Stimulated activated CD8-positive, alpha-beta memory T cell treated with anti-CD3 and anti-CD28 coated beads, Interleukin-4, amount 100 ng/mL, for 24 hours (primary cell): ENCODE measurements at regions not wholly inside any gene's neighbourhood (a gene's known extent, or its start where the extent isn't known, plus 50 kb on each side); places are given as distances from the start of the nearest gene placed in this dataset.
"Not testable (repeated sequence)": the region's sequence is repeated elsewhere in the genome, so short reads cannot be mapped to it uniquely, and the experiment has no call there.

Experiments used
- DNase-seq: peaks from one replicate; pipeline ENCODE4 v3.0.0-alpha.2; 2020; ENCODE audit warnings: low read depth

DNA sequence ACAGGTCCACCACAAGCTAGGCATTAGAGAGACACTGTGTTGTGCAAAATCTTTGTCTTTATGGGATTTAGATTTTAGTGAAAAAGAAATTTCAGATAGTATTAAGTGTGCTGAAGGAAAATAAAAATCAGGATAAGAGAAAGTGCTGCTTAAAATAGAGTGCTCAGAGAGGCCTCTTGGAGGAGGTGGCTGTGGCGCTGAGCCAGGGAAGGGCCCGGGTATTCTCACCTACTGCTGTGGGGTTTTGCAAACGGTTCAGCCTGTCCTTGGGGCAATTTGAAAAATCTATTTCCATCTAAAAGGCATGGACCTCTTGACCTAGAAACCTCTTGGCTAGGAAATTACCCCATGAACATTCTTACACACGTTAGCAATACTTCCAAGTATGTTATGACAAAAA lies 267.7 kb downstream of the TJP1 start:
- no peak for DNase-seq

DNA sequence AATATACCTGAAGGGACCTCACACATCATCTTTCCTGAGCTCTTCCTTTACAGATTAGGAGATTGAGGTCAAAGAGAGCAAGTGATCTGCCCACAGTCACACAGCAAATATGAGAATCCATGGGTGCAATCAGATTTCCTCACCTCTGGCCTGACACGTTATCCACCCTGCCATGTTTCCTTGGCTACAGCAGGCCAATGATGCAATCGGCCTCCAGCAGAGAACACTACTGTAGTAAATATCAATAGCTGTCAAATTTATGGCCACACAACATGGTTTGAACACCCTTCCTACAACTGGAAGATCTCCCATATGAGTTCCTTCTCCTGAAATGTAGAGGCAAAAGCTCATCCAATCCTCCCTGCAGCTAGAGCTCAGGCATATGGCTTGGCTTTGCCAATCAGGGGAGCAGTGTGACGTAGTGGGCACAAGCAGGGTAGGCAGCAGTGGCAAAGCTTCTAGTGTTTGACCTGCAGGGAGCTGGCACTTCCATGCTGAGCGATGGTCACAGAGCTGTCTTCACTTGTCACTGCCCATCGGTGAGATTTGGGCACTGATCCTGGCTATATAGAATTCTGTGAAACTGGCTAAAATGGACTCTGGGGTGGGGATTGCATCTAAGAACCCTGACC lies 271.3 kb downstream of the TJP1 start:
- DNase-seq: no peak

DNA sequence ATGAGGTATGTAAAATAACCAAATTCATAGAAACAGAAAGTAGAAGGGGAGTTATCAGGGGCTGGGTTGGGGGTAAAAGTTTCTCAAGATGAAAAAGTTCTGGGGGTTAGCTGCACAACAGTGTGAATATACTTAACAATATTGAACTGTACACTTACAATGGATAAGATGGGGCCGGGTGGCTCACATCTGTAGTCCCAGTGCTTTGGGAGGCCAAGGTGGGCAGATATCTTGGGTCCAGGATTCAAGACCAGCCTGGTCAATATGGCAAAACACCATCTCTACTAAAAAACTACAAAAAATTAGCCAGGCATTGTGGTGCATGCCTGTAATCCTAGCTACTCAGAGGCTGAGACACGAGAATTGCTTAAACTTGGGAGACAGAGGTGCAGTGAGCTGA lies 274.3 kb downstream of the TJP1 start:
- no peak for DNase-seq

DNA sequence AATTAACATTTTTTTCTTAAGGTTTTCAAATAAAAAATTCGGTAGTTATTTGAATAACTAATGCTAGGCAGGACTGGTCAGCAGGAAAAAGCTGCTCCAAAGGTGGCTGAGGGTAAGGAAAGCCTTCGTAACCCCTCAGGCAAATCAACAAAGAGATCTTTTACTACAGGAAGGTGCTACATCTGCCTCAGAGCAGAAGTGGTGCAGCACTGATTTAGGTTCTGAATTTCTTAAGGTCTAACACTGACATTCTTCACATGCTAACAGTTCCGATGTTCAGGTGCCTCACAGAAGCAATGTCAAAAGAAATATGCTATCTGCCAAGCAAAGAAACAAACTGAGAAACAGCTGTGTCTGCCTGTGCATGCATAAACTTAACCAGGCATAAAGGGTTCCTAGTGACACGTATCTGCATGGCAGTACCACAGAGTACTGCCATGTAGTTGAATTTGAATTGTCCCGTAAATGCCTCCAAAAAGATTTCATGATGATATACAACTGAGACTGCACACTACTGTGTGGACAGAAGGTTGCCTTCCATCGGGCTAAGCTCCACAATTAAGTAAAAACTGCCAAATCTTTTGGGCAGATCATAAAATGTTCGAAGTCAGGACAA lies 275.0 kb upstream of the NSMCE3 start:
- DNase-seq: no peak

DNA sequence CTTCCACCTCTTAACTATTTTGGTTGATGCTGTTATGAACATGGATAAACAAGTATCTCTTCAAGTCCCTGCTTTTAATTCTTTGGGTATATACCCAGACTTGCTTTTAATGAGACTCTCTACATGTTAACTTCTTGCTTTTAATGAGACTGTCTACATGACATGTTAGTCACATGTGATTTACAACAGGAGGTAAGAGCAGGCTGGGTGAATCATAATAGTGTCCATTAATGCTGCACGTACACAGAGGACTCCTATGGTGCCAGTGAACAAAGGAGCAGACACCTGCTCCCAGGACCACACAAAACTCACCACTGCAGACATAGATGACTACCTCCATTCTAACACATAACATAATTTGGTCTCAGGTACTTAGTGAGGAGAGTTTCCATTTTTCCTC lies 273.4 kb upstream of the NSMCE3 start:
- DNase-seq: no peak

DNA sequence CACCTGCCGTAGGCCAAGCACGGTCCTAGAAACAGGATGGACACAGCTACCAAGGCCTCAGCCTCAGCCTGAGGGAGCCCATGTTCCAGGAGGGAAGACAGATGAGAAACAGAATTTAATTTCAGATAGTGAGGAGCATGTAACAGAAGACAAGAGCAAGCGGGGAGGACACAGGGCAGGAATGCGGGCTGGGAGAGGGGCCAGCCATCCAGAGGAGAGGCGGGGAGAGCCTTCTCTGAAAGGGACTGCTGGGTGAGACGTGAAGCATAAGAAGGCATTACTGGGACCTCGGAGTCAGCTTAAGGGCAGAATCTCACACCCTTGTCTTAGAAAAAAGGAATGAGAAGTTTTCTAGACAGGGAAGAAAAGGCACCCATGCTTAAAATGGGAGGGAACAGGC lies 271.7 kb upstream of the NSMCE3 start:
- no peak for DNase-seq

DNA sequence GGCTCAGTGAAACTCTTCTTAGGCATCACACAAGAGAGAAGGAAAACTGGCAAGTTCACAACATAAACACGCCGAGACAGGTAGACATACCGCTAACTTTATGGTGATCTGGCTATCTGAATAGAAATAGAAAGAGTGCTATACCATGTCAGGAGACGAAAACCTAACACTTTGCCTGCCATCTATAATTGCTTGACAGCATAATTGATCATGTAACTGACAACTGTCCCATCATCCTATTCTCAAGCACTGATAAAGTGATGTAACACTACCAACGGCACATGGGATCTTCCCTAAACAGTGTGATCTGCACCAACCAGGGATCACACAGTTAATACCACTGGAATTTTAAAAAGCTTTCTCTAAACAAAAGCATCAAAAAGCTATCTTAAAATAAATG lies 270.9 kb upstream of the NSMCE3 start:
- no peak for DNase-seq

DNA sequence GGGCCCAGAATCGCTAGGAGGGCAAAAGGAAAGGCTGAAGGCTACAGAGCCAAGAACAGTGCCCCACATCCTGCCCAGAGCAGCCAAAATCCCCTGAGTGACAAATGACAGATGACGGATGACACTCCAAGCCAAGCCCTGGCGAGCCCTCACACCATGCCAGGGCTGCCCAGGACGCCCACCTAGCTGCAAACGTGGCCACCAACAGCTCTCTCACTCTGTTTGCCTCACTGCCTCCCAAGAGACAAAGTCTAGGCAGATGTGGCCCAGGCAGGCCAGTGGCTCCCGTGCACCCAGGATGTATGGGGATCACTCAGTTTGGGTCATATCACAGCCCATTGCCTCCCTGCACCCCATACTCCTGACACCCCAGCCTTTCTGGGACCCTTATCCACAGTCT lies 270.1 kb upstream of the NSMCE3 start:
- DNase-seq: no peak

DNA sequence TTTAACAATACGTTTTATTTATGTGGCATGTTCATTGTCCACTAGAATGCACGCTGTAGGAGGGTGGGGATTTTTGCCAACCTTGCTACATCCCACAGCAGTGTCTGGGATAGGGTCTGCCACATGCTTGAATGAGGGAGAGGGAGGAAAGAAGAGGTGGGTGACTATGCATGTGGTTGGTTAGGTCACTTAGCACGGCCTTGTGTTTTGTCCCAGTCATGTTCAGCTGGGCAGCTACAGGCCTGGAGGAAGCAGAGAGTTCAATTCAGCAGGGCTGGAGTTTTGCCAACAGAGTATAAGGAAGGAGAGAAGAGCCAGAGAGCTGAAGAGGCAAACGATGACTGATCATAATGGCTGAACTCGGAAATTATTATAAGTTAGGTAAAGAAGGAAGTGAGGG lies 268.4 kb upstream of the NSMCE3 start:
- DNase-seq: no peak

DNA sequence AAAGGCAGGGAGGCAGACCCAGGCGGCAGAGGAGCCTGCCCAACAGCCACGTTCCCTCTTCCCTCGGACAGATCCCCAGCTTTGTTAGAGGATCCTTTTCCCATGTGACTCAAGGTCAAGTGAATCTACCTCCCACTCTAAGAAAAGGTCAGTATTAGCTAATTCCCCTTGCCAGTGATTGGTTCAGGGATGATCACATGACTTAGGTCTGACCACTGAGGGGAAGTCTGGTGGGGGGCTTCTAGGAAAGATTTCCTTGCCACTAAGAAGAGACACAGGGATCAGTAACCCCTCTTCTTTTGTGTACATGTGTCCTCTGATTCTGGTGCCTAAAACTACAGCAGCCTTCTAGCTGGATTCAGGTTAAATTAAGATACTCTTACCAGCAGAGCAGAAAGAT lies 266.3 kb upstream of the NSMCE3 start:
- no peak for DNase-seq

DNA sequence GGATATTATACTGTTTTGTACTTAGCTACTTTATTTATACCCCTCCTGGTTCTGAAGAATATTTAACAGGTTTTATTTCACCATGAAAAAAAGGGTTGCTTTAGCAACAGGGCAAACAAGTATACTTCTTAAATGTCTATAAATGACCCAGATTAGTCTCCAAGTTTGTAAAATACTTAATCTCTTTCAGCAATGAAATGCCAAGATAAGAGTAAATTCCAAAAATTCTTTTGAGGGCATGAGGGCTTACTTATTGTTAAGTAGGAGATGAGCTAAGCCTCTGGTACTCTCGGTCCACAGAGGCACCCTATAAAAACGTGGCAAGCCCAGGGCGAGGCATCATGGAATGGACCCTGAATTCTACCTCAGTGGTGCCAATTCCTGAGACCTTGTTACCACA lies 264.8 kb upstream of the NSMCE3 start:
- DNase-seq: no peak

DNA sequence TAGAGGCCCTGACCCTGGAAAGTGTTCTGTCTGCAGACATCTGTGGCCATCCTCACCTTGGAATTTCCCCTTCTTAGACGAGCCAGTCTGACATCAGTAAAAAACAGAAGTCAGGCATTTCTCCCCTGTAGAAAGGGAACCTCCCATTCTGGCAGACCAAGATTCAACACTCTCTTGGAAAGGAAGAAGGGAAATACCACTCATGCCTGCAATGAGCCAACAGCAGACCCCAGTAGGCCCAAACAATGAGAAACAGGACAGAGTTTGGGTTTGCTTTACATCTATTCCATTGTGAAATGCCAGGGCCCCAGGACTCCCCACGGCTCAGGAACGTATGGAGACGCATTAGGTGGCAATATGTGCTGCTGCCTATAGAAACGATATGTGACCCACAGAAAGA lies 264.0 kb upstream of the NSMCE3 start:
- no peak for DNase-seq

DNA sequence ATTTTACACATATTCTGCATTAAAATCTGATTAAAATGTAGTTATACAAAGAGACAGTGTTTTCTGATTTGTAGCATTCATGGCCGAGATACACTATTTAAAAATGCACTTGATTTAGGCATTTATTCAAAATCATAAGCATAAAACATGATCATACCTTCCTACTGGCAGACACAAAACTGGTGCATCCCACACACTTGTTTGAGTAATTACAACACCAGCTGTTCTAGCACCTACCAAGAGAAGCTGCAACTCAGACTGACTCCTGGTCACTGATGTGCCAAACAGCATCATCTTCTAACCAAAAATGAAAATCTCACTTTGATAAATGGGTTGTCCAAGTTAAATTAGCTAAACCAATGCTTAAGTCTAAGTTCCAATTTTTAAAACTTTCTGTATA lies 262.7 kb upstream of the NSMCE3 start:
- DNase-seq: no peak

DNA sequence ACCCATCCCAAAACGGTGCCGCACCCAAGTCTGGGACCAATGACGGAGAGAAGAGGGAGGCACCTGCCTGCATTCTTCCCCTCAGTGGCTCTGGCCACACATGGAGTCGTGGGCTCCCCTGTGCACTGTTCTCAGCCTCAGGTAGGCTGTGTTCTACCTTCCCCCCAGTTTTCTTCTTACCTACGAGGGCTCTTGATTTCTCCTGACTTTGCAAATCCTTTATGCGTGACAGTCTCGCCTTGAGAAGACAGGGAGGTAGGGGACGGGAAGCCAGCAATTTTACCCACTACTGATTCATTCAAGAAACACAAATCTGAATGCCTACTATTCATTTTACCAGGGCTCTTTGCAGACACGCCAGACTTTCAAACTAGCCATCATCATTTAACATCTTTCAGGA lies 261.3 kb upstream of the NSMCE3 start:
- DNase-seq: no peak

DNA sequence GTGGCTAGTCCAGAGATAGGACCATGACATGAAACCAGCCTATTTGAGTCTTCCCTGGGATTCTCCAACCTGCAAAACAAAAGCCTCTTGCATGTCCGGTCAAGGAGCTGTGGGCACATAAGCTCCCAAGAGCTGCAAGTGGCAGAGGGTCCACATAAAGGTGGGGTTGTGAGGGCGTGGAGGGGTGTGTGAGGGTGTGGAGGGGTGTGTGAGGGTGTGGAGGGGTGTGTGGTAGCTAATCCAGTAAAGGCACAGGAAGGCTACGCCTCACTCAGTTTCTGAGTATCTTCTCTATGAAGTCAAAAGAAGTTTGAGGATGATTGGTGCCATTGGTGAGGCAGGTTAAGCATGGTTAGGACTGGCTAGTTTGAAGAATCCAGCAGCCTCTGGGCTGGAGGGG lies 259.4 kb upstream of the NSMCE3 start:
- no peak for DNase-seq

DNA sequence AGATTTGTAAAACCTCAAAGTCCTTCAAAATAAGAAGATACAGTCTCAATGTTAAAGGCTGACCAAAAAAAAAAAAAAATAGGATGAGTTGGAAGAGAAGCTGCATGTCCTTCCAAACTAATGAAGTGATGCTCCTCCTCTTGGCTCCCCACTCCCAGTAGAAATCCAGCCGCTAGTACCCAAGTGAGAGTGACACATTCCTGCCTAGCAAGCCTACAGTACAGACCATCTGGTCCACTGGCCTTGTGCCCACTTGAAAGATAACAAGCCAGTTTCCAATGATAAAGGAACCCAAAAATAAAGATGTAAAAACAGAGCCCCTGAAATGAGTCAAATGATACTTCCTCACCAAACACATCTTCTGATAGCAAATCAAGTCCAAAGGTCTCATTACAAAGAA lies 258.7 kb upstream of the NSMCE3 start:
- no peak for DNase-seq

DNA sequence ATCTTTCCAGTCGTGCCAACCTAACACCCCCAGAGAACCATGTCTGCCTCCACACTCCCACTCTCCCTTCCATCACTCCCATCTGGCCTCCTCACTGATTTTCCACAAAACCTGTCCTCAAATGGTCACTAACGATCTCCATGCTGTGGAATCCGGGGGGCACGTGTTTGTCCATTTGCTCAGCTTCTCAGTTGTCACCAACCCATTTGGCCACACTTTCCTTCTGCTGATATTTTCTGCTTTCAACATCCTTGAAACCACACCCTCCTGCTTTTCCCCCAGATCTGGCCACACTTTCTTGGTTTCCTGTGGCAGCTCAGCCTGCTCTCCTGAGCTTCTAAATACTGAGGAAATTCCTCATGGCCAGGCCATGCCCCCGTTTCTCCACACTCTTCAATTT lies 257.2 kb upstream of the NSMCE3 start:
- no peak for DNase-seq

DNA sequence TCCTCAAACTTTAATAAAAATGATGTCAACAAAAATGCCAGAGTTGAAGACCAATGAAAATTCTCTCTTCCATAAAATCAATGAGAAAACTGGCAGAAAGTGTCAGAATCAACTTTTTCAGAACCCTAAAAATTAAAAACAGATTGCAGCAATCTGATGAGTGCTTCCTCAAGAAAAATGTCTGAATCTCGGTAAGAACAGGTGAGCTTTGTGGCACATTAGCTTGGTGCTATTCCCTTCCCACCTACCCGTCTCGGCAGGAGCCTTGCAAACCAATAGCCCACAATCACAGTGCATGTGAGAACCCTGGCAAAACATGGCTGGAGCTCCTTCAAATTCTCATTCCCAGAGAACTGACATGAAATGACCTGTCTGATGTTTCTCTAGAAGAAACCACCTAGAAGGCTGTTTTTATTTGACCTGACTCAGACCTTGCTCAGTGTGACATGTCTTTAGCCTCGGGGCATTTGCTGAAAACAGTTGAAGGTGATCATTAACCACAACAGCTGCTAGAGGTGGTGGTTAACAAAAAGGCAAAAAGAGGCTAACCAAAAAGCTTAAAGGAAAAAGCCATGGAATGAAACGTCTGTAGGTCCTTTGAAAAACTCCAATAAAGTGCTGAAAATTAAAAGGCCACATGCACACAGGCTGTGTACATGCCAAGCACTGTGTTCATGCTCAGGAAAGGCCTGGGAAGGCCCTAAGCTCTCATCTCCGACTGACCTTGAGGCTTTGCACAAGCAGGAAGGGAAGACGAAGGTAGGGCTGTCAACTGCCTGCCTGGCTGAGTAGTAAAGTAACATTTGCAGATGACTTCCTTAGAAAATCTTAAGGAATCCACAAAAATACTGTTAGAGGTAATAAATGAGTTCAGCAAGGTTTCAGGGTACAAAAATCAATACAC lies 253.0 kb upstream of the NSMCE3 start:
- no peak for DNase-seq

DNA sequence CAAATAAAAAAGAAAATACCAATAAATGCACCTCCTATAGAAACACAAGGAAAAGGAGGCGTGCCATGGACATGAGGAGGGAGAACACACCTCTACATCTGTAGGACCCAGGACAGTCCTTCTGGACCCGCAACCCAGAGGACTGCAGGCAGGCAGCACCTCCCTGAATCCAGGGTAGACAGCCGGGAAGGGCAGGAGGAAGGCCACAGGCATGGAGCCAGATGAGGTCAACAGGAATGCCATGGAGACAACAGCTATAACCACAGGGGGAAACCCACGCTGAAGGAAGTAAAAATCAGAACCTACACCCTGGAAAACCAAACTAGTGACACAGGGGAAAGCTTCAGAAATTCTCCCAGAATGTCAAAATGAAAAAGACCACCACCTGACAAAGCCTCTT lies 248.8 kb upstream of the NSMCE3 start:
- no peak for DNase-seq

DNA sequence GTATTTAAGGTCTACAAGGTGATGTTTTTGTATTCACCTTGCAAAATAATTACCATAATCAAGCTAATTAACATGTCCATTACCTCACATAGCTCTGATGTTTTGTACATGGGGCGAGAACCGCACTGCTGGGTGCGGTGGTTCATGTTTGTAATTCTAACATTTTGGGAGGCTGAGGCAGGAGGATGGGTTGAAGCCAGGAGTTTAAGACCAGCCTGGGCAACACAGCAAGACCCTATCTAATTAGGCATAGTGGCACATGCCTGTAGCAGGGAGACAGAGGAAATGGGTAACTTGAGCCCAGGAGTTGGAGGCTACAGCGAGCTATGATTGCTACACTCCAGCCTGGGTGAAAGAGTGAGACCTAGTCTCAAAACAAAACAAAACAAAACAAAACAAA lies 248.2 kb upstream of the NSMCE3 start:
- DNase-seq: no peak

DNA sequence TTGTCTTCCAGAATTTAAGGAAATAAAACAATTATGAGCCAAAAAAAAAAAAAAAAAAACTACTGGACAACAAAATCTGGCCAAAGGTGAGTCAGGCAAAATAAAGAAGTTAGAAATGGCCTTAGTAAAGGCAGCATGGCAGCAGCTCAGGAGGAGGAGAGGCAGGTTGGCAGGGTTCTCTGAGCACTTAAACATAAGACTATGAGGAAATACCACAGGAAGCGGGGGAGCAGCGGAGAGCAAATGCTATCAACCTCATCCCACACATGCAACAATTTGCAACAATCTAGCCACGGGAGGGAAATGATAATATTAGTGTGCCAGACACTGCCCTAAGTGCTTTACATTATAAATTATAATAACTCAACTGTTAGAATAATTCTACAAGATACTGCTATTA lies 247.3 kb upstream of the NSMCE3 start:
- no peak for DNase-seq

DNA sequence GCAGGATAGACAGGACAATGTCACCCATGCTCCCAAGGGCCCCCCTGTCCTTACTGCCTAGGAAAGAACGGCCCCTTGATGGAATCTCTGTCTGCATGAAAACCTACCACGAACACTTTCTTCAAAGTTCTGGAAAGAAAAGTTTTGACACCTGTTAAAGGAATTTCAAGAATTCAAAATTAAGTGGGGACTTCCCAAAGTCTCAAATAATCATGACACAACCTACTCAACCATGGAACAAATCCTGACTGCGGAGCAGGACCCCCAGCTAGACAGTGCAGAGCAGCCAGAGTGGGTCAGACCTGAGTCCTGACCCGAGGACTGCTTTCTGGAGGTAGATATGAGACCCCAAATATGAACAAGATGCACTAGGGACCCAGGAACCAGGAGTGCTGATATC lies 245.3 kb upstream of the NSMCE3 start:
- no peak for DNase-seq

DNA sequence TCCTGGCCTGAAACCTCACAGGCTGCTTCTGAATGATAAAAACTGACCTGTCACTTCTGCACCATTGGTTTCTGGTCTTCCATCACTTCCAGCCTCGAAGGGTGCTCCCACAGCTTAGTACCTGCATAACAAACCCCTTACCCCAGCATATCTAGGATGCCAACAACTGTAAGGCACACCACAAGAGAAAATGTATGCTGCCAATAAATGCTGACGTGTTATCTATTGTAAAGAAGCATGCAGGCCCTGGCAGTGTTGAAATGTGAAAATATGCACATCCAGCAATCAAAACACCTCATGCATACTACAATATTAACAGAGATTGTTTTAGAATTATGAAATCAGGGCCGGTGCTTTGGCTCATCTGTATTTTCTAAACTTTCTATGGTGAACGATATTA lies 242.0 kb upstream of the NSMCE3 start:
- no peak for DNase-seq

DNA sequence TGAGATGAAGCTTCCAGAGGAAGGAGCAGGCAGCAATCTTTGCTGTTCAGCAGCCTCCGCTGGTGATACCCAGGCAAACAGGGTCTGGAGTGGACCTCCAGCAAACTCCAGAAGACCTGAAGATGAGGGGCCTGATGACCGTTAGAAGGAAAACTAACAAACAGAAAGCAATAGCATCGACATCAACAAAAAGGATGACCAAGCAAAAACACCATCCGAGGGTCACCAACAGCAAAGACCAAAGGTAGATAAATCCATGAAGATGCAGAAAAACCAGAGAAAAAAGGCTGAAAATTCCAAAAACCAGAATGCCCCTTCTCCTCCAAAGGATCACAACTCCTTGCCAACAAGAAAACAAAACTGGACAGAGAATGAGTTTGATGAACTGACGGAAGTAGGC lies 235.9 kb upstream of the NSMCE3 start:
- not testable (repeated sequence) for DNase-seq
